Fibroblast of skin of right biceps (primary cell): ENCODE measurements at regions not wholly inside any gene's neighbourhood (a gene's known extent, or its start where the extent isn't known, plus 50 kb on each side); places are given as distances from the start of the nearest gene placed in this dataset.
"Not testable (repeated sequence)": the region's sequence is repeated elsewhere in the genome, so short reads cannot be mapped to it uniquely, and the experiment has no call there.

ENCODE experiments used
- DNase-seq: peaks from one replicate; pipeline ENCODE4 v3.0.0-alpha.2; 2013

- DNase-seq = no peak
Observed at GRCh38 chr5:17326600-17327037, 109.2 kb downstream of the BASP1 start.

GRCh38 chr5:17327048-17327625 lies 109.7 kb downstream of the BASP1 start:
- no peak for DNase-seq

- DNase-seq = no peak
Observed at GRCh38 chr5:17329571-17329970, 112.1 kb downstream of the BASP1 start.

GRCh38 chr5:17330386-17330785 lies 113.0 kb downstream of the BASP1 start:
- no peak for DNase-seq

- no peak for DNase-seq
Observed at GRCh38 chr5:17331651-17332050, 114.2 kb downstream of the BASP1 start.

- DNase-seq = no peak
Observed at GRCh38 chr5:17333755-17334154, 116.3 kb downstream of the BASP1 start.

GRCh38 chr5:17336054-17336453 lies 118.6 kb downstream of the BASP1 start:
- DNase-seq = no peak

GRCh38 chr5:17336723-17337122 lies 119.3 kb downstream of the BASP1 start:
- DNase-seq = not testable (repeated sequence)

- DNase-seq = no peak
Observed at GRCh38 chr5:17339841-17340240, 122.4 kb downstream of the BASP1 start.

- peak; percentile 51 for DNase-seq
Observed at GRCh38 chr5:17340379-17340778, 122.9 kb downstream of the BASP1 start.

GRCh38 chr5:17340819-17341218 lies 123.4 kb downstream of the BASP1 start:
- DNase-seq = peak; percentile 59

GRCh38 chr5:17343675-17344074 lies 126.2 kb downstream of the BASP1 start:
- DNase-seq = peak; percentile 83

- DNase-seq = peak; percentile 41
Observed at GRCh38 chr5:17346811-17347210, 129.4 kb downstream of the BASP1 start.

- no peak for DNase-seq
Observed at GRCh38 chr5:17352223-17352622, 134.8 kb downstream of the BASP1 start.

- DNase-seq = no peak
Observed at GRCh38 chr5:17354265-17354664, 136.8 kb downstream of the BASP1 start.

- DNase-seq = peak; percentile 75
Observed at GRCh38 chr5:17355586-17356346, 138.3 kb downstream of the BASP1 start.

- DNase-seq = no peak
Observed at GRCh38 chr5:17356551-17356950, 139.1 kb downstream of the BASP1 start.

GRCh38 chr5:17357504-17357903 lies 140.1 kb downstream of the BASP1 start:
- no peak for DNase-seq

GRCh38 chr5:17358031-17358430 lies 140.0 kb upstream of the TAF11L2 start:
- no peak for DNase-seq

GRCh38 chr5:17359451-17360011 lies 138.5 kb upstream of the TAF11L2 start:
- DNase-seq = peak; percentile 90

- no peak for DNase-seq
Observed at GRCh38 chr5:17360879-17361278, 137.2 kb upstream of the TAF11L2 start.

- no peak for DNase-seq
Observed at GRCh38 chr5:17361331-17361730, 136.7 kb upstream of the TAF11L2 start.

- DNase-seq = no peak
Observed at GRCh38 chr5:17364987-17365810, 132.8 kb upstream of the TAF11L2 start.

- no peak for DNase-seq
Observed at GRCh38 chr5:17365811-17366138, 132.3 kb upstream of the TAF11L2 start.
